Globus pallidus (tissue), 1 donor: ENCODE measurements at regions not wholly inside any gene's neighbourhood (a gene's known extent, or its start where the extent isn't known, plus 50 kb on each side); places are given as distances from the start of the nearest gene placed in this dataset.
"Not testable (repeated sequence)": the region's sequence is repeated elsewhere in the genome, so short reads cannot be mapped to it uniquely, and the experiment has no call there.

Experiments used
- DNase-seq: peaks from one replicate; pipeline ENCODE4 v3.0.0-alpha.2; 2015; ENCODE audit warnings: low spot score

- DNase-seq: no peak
Measured at GRCh38 chr1:166616206-166616605, 223.1 kb upstream of the POGK start.

GRCh38 chr1:166626711-166627110, 212.6 kb upstream of the POGK start:
- no peak for DNase-seq

- DNase-seq: no peak
Measured at GRCh38 chr1:166627558-166627957, 211.7 kb upstream of the POGK start.

- no peak for DNase-seq
Measured at GRCh38 chr1:166628259-166628658, 211.0 kb upstream of the POGK start.

GRCh38 chr1:166629946-166630345, 209.3 kb upstream of the POGK start:
- DNase-seq: no peak

- no peak for DNase-seq
Measured at GRCh38 chr1:166630369-166630768, 208.9 kb upstream of the POGK start.

GRCh38 chr1:166638137-166638536, 201.1 kb upstream of the POGK start:
- no peak for DNase-seq

GRCh38 chr1:166657228-166657627, 182.0 kb upstream of the POGK start:
- DNase-seq: not testable (repeated sequence)

GRCh38 chr1:166666790-166667189, 172.5 kb upstream of the POGK start:
- DNase-seq: not testable (repeated sequence)

- DNase-seq: not testable (repeated sequence)
Measured at GRCh38 chr1:166667600-166667999, 171.7 kb upstream of the POGK start.

GRCh38 chr1:166671627-166672026, 167.6 kb upstream of the POGK start:
- no peak for DNase-seq

GRCh38 chr1:166673722-166674121, 165.6 kb upstream of the POGK start:
- no peak for DNase-seq

- DNase-seq: no peak
Measured at GRCh38 chr1:166675213-166675612, 164.1 kb upstream of the POGK start.

GRCh38 chr1:166676981-166677380, 162.3 kb upstream of the POGK start:
- no peak for DNase-seq

- no peak for DNase-seq
Measured at GRCh38 chr1:166679369-166679768, 159.9 kb upstream of the POGK start.

GRCh38 chr1:166682588-166682987, 156.7 kb upstream of the POGK start:
- no peak for DNase-seq

- not testable (repeated sequence) for DNase-seq
Measured at GRCh38 chr1:166684669-166685068, 154.6 kb upstream of the POGK start.

- no peak for DNase-seq
Measured at GRCh38 chr1:166685200-166685599, 154.1 kb upstream of the POGK start.

- not testable (repeated sequence) for DNase-seq
Measured at GRCh38 chr1:166685891-166686290, 153.4 kb upstream of the POGK start.

- DNase-seq: not testable (repeated sequence)
Measured at GRCh38 chr1:166690596-166690995, 148.7 kb upstream of the POGK start.

- DNase-seq: no peak
Measured at GRCh38 chr1:166691476-166691875, 147.8 kb upstream of the POGK start.

- no peak for DNase-seq
Measured at GRCh38 chr1:166692346-166692745, 146.9 kb upstream of the POGK start.

GRCh38 chr1:166693158-166693557, 146.1 kb upstream of the POGK start:
- no peak for DNase-seq

GRCh38 chr1:166693673-166694297, 145.5 kb upstream of the POGK start:
- no peak for DNase-seq
